Neural cell (in vitro differentiated cells): ENCODE measurements at regions not wholly inside any gene's neighbourhood (a gene's known extent, or its start where the extent isn't known, plus 50 kb on each side); places are given as distances from the start of the nearest gene placed in this dataset.

Experiments
- EZH2 ChIP-seq: fragments of 200-600, 300-800 bp; shearing (Covaris generic), sonication (generic); IDR thresholded peaks from 2 replicates; pipeline ENCODE4 v1.6.1; 2014; ENCODE audit warnings: antibody characterized with exemption, low read length, borderline replicate concordance, mild to moderate bottlenecking; ENCODE audit not compliant: insufficient read depth, poor library complexity, severe bottlenecking
- TF ChIP-seq, protein P1 (sequence below): fragments of 450-650 bp; IDR thresholded peaks from 2 replicates; pipeline ENCODE4 v1.5.1; 2014; ENCODE audit warnings: antibody characterized with exemption, mild to moderate bottlenecking, moderate library complexity; ENCODE audit not compliant: poor library complexity, severe bottlenecking
- TF ChIP-seq, protein P2 (sequence below): IDR thresholded peaks from 2 replicates; pipeline ENCODE4 v1.6.1; 2012; ENCODE audit warnings: borderline replicate concordance

DNA sequence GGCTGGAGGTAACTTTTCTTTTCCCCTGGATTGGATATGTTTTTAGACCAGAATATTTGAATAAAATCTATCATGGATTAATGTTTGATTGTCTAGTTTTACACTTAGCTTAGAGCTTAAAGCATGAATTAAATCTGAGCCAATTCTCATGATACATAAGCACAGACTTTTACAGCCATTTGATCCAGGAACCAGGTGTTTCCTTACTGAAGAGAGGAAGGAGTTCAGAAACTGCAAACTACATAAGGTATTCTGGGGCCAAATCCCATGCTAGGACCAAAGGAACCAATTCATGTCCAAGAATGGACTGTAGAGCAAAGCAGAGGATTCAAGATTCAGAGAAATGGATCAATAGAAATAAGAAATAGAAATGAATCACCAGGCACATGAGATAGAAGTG lies 360.4 kb upstream of the ZNF608 start:
- TF ChIP-seq, protein P1, sequence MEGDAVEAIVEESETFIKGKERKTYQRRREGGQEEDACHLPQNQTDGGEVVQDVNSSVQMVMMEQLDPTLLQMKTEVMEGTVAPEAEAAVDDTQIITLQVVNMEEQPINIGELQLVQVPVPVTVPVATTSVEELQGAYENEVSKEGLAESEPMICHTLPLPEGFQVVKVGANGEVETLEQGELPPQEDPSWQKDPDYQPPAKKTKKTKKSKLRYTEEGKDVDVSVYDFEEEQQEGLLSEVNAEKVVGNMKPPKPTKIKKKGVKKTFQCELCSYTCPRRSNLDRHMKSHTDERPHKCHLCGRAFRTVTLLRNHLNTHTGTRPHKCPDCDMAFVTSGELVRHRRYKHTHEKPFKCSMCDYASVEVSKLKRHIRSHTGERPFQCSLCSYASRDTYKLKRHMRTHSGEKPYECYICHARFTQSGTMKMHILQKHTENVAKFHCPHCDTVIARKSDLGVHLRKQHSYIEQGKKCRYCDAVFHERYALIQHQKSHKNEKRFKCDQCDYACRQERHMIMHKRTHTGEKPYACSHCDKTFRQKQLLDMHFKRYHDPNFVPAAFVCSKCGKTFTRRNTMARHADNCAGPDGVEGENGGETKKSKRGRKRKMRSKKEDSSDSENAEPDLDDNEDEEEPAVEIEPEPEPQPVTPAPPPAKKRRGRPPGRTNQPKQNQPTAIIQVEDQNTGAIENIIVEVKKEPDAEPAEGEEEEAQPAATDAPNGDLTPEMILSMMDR: no peak
- no peak for TF ChIP-seq EZH2
- TF ChIP-seq, protein P2, sequence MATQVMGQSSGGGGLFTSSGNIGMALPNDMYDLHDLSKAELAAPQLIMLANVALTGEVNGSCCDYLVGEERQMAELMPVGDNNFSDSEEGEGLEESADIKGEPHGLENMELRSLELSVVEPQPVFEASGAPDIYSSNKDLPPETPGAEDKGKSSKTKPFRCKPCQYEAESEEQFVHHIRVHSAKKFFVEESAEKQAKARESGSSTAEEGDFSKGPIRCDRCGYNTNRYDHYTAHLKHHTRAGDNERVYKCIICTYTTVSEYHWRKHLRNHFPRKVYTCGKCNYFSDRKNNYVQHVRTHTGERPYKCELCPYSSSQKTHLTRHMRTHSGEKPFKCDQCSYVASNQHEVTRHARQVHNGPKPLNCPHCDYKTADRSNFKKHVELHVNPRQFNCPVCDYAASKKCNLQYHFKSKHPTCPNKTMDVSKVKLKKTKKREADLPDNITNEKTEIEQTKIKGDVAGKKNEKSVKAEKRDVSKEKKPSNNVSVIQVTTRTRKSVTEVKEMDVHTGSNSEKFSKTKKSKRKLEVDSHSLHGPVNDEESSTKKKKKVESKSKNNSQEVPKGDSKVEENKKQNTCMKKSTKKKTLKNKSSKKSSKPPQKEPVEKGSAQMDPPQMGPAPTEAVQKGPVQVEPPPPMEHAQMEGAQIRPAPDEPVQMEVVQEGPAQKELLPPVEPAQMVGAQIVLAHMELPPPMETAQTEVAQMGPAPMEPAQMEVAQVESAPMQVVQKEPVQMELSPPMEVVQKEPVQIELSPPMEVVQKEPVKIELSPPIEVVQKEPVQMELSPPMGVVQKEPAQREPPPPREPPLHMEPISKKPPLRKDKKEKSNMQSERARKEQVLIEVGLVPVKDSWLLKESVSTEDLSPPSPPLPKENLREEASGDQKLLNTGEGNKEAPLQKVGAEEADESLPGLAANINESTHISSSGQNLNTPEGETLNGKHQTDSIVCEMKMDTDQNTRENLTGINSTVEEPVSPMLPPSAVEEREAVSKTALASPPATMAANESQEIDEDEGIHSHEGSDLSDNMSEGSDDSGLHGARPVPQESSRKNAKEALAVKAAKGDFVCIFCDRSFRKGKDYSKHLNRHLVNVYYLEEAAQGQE: no peak
